CD4-positive, alpha-beta T cell treated with Interleukin-10 for 1 hour (primary cell): ENCODE measurements at regions not wholly inside any gene's neighbourhood (a gene's known extent, or its start where the extent isn't known, plus 50 kb on each side); places are given as distances from the start of the nearest gene placed in this dataset.

Source experiments
- DNase-seq: peaks from one replicate; pipeline ENCODE4 v3.0.0-alpha.2; 2020

DNA sequence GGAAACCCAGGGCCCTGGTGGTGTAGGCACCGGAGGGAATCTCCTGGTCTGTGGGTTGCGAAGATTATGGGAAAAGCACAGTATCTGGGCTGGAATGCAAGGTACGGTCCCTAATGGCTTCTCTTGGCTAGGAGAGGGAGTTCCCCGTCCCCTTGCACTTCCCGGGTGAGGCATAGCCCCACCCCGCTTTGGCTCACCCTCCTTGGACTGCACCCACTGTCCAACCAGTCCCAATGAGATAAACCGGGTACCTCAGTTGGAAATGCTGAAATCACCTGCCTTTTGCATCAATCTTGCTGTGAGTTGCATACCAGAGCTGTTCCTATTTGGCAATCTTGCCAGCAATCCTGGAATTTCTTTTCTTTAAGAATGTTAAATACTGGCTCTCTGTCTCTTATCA, 1429.1 kb downstream of the MAT2B start:
- DNase-seq = no peak

DNA sequence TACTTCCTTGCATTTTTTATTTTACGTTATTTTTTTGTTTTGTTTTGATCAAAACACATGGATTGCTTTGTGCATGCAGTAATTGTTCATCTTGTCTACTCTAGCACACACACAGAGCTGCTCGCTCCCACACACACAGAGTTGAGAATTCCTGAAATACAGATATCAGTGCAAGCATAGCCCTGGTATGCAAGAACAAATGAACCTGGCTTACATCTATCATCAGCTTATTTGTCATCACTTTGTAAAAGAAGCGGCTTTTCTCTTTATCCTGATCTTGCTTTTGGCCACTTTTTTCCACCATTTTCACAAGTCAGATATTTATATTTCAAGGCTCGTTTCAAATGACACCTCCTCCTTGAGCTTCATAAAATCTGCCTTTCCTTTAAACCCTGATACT, 1435.7 kb downstream of the MAT2B start:
- no peak for DNase-seq

DNA sequence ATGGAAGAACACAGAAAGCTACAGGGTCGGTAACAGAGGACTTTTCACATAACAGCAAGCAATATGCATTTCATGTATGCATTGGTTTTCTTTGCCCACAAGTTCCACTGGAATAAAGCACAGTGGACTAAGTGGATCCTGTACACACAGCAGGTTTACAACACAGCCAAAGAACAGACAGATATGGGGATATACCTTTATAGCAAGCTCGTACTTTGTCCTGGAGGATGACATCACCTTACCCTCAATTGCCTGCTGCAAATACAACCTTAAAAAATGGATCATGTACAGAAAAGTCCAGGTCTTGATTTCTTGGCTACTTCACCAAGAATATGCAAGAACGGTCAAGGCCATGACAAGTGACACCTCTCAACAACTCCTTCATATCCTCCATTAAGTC, 1445.5 kb downstream of the MAT2B start:
- DNase-seq = no peak

DNA sequence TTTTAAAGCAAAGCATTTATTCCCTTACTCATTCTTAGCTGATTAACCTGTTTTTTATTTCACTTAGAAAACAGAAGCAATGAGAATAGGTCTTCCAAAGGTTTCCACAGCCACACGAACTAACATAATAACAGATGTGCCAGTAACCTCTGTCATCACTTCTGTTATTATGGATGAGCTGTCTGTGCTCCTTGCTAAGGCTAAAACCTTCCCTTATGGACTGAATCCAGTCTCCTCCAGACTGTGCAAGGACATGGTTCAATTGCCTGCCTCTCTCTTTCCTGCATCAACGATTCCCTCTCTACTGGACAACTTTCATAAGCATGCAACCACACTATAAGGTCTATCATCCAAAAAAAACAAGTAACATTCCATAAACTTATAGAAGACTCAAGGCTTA, 1446.2 kb downstream of the MAT2B start:
- DNase-seq = no peak

DNA sequence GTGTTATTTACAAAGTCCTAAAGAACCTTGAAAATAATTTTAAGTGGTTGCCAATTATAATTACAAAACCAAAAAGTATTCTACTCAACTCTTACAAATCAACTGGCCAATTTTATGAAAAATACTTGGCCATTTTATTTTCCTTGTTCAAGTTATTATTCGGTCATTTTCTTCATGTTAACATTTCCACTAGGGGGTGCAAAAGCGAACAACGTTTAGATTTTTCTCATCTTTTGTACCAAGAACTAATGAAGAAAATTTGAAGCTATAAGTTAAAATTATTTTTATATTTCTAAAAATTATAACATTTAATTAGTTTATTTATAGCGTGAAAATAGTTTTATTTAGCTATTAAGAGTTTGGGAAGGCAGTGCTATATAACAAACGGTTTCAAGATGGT, 1453.3 kb downstream of the MAT2B start:
- DNase-seq = no peak

DNA sequence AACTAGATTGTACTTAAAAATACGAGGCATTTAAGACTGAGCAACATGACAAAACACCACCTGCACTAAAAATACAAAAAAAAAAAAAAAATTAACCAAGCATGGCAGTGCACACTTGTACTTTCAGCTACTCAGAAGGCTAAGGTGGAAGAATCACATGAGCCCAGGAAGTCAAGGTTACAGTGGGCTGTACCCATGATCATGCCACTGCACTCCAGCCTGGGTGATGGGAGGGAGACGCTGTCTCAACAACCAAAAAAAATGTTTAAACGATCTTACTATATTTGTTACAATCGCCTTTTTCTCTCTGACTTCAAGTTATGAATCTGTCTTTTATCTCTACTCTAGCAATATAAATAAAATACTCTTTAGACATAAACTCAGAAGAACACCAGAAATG, 1454.3 kb downstream of the MAT2B start:
- no peak for DNase-seq

DNA sequence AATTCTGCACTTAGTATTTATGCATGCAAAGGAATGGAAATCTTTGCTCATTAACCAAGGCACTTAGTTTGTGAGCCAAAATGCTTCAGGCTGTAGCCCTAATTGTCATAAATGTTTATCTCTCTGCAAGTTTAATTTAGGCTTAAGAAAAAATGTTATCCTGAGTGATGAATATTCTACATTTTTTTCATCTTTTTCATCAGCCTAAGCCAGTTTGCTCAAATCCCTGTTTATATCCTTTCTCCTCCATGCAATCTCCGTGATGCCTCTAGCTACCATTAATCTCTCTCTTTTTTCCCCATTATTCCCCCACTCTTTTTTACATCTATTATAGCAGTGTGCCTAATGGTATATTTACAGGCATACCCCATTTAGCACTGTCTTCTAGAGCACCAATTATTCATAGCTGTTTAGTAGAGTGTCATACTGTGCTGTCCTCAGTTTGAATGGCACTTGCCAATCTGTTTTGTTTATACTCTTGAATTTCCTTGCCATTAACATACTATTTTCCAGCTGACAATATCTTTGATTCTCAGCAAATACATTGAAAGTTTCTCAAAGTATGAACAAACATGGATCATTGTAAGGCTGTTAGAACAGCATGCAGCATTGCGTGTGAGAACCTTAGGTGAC, 1457.0 kb downstream of the MAT2B start:
- DNase-seq = no peak

DNA sequence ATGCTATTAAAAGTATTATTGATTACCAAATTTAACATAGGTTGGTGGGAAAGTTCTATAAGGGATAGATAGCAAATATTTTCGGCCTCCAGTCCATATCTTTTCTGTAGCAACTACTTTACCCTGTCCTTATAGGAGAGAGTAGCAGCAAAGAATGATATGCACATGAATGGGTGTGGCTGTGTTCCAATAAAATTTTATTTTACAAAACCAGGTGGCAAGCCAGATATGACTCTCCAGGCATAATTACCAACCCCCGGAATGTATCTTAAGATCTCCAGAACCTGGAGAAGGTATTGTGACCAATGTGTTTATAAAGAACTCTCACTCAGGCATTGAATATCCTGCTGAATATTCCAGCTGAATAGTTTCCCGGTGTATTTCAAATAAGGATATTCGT, 1461.2 kb downstream of the MAT2B start:
- no peak for DNase-seq

DNA sequence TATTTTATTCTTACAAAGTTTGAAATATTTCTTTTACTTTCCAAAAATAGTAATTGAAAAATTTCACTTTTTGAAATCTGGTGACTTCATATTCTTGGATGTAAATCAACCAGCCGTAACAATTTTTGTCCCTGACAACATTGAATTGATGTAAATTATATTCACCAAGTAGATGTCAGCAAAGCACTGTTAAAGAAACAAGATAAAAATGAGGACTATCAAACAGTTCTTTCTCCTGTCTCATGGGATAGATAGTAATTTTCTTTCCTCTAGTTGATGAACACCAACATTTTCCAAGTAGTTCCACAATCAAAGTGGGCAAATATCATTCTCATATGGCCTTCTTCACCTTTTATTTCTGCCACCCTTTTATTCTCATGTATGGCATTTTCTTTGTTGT, 1461.9 kb downstream of the MAT2B start:
- DNase-seq = no peak

DNA sequence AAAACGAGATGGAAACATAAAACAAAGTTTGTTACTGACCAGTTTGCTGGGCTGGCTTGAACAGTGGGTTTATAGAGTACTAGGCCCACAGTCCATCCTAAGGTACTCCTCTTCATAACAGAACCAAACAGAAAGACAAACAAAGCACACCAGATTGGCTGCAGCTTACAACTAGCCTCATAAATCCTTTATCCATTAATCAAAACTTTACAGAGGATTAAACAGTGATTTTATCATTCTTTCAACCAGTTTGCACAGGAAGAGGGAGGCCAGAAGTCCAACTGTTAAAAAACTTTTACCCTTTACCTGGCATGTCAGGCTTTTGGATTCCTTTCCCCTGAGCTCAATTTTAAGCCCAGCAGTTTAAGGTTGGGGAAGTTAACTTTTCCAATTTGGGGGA, 1467.6 kb downstream of the MAT2B start:
- no peak for DNase-seq

DNA sequence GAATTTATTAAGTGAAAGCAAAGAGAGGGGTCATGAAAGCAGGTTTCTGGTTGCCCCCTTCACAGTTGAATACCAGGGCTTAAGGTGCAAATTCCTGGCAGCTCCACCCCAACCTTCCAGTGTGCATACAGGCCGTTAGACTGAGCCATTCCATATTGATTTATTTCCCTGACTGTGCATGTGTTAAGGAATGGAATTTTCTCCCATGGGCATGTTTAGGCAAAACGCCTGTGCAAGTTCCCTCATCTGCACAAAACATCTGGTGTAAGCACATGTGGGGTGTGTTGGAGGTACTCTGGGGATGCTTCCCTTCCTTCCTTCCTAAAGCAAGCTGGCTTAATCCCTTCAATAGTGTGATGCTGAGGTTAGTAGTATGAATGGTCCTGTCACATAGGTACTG, 1470.6 kb downstream of the MAT2B start:
- DNase-seq = no peak

DNA sequence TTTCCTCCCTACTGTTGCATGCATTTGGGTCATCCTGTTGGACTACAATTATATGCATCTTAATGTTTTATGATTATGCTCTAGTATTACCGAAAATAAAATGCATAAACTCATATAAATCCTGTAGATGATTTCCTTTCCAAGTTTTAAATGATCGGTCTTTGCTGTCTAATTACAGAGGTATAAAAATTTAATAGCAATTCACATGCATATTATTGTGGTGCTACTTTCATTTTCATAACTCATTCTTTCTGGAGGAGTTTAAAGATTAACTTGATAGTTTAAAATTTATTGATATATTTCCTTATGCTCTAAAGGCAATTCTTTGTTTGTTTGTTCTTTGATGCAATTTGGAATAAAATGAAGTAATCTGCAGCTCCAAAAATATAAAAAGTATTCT, 1475.1 kb downstream of the MAT2B start:
- no peak for DNase-seq

DNA sequence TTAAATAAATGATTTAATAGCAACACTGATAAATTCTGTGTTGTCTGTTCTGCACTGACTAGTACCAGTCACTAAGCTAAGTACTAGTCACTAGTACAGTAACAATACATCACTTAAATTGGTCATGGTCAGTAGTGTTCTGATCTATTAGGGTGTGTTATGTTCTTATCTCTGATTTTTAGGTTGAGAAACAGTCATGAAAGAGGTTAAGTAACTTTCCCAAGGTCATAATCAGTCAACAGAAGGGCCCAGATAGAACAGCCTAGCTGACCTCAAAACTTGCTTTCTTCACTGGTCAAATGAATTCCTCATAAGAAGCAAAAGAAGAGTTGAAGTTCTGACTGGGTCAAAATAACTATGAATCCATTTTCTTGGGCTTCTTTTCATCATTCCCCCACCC, 1492.7 kb downstream of the MAT2B start:
- DNase-seq = no peak

DNA sequence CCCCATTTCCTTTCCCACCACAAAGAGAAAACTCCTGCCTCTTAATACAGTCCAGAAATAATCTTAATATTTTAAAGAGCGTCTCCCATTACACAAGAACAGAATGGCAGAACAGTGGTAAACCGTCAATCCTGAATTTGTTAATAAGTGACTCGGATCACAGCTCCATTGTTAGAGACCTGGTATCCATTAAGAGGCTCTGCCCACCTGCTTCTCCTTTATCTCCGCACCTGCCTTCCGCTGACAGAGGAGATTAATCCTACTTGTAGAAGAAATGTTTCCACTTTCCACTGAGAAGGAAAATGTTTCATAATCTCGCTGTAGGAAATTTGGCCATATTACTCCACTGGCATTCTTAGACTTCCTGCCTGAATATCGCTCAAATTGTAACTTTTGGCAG, 1493.2 kb downstream of the MAT2B start:
- DNase-seq = no peak

DNA sequence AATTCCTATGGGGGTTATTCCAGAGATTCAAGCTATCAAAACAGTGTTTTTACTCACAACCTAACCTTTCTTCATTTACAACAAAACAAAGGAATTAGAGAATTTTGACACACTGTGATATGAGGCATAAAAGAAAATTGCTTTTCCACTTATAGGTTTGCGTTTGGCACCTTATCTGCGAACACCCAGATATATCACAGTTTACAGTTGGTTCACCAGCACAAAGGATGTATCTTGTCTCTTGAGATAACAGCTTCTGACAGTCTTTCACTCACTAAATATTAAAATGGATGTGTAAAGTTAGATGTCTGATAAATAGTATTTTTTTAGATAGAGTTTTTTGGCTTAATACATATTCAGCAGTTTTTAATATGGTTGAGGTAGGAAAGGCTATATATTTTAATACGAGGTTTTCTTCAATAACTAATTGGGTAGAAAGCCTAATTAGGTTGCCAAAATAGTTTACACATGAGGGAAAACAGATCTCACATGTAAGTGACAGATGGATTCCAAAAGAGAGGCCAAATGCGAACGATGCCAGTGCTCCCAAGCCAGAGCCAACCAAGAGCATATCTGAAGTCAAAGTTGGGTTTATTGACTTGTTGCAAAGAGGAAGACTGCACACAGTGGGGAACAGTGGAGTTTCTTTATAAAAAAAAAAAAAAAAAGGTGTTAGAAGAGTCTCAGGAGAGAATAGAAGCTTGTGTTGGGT, 1495.2 kb downstream of the MAT2B start:
- DNase-seq = no peak

DNA sequence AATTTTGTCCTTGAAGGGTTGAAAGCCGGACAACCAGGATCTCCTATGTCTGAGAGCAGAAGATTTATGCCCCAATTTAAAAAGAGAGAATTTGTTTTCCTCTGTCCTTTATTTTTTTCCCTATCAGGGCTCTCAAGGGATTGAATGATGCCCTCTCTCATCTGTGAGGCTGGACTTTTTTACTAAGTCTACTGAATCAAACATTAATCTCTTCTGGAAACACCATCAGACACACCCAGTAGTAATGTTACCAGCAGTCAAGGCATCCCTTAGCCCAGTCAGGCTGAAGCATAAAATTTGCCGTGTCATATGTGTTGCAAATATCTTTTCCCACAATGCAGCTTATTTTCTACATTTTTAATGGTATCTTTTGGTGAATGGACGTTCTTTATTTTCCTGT, 1497.9 kb downstream of the MAT2B start:
- DNase-seq = no peak

DNA sequence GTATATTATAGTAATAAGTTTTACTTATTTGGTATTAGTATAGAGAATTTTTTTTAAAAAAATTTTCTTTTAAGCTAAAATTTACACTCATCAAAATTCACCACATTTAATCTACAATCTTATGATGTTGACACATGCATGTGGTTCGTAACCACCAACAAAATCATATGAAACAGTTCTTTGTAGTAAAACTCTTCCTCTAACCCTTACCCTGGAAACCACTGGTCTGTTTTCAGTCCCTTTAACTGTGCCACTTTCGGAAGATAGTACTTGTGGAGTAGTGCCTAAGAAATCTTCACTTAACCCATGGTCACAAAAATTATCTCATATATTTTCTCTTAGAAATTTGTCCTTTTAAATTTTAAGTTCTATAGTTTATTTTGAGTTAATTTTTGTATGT, 1498.8 kb downstream of the MAT2B start:
- DNase-seq = no peak

DNA sequence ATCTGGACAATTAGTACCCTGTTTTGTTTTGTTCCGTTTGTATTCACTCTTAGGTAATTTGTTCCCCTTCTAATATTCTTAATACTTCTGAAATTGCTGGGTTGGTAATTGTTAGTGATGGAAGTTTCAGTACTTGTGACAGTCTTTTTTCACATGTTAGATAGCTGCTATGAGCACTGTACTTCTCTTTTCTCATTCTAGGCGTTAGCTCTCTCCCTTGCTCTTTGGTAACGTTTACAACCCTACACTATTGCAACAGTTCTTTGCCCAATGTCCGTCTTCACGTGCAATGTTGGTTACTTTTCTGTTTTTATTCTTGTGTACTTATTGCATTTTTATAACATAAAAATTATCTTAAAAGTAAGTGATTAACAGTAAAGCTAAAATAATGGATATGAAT, 1509.0 kb downstream of the MAT2B start:
- no peak for DNase-seq

DNA sequence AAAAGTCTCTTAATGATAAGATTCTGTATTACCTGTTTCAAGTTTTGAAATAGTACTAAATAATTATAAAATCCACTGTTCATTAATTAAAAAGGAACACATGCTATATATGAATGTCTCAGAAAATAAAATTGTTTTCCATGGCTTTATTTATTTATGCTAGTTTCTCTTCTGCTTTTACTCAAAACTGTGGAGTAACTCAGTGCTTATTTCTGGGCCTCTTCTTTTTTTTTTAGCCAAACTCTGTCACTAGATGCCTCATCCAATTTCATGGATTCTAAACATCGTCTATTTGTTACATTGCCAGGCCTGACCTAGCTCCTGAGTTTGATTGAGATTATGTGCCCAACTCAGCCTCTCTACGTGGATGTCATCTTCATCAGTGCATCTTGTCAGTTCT, 1509.7 kb downstream of the MAT2B start:
- DNase-seq = no peak

DNA sequence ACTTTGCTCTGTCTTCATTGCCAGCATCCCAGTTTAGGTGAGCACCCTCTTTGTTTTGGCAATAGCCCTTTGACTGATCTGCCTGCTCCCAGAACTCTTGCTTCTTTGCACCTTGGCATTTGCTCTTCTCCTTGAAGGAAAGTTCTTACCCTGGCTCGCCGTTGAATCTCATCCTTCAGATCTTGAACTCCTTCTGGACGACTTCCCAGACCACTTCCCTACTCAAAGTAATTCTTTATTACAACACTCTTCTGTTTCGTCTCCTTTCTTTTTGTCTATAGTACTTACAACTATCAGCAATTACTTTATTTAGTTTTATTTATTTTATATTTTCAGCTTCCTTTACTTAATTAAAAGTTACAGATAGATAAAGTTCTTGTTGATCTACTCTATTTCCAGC, 1510.1 kb downstream of the MAT2B start:
- DNase-seq = no peak

DNA sequence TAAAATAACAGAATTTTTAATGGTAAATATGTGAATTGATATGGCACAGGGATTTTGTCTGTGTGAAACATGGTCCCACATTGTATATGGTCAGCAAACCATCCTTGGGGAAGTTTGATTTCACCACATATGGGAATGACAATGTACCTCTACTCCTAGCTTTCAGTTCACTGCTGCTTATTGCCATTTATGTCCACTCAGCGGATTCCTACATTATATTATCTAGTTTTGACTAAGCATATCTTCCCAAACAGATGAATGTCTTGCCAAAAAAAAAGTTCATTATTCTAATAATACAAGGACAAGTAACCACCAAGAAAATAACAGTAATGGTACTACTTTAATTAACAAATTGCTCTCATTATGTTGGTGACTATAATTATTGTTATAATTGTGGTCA, 1521.6 kb downstream of the MAT2B start:
- DNase-seq = no peak

DNA sequence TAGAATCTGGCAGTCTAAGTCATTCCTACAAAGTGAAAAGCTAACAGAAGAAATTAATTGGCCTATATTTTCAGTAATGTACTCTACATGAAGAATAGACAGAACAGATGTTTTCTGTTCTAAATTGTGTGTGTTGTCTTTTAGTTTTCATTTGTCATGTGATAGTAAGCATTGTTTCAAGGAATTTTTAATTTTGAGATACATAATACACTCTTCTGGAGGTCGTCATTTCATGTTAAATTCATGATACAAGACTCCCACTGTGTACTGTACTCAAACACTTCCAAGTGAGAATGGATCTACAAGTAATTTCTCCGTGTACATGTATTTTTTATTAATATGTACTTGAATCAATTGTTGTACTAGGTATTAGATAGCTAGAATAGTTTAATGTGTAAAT, 1522.9 kb downstream of the MAT2B start:
- DNase-seq = no peak

DNA sequence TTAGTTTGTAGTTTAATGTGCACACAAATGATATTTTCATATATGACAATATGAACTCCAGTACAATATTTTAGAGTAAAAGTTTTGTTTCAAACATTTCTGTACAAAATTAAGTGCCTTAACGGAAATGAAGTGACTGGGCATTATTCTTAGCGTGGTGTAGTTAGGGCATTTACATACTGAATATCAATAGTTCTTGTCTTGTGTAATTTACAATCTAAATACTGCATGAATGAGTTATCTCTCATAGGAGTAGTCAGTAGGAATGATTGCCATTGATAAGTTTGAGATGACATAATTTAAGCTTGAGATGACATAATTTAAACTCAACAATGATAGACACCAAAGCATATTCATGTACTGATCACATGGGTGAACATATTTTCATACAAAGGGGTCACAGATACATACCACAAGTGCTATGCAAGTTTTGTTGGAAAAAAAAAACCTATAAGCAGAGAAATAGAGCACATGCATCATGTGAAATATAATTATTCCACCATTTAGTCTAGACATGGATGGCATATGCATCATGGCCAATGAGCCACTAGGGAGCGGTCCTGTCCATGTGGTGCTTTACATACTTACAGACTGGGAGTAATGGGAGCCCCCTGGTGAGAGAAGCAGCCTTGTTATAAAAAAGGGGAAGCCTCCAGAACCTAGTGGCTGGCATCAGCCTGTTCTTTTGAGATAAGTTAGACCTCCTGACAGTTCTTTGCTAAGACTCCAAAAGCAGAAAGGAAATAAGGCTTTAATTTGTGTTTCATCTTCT, 1523.9 kb downstream of the MAT2B start:
- DNase-seq = no peak

DNA sequence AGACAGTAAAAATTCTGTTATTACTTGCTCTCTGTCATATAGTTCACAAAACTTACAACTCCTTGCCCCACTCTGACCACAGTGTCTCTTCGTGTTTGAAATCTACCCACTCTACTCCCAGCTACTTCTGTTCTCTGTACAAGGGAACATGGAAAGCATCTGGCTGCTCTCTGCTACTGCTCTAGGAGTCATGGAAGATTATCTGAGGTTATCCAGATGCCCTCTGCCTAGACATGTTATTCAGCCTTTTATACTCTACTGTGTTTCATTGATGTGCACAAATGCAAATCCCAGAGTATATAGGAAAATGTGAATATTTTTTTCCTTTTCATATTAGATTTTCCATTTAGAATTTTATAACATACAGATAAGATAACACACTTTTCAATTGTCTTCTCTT, 1525.6 kb downstream of the MAT2B start:
- no peak for DNase-seq
